Choroid plexus epithelial cell (primary cell): ENCODE measurements at regions not wholly inside any gene's neighbourhood (a gene's known extent, or its start where the extent isn't known, plus 50 kb on each side); places are given as distances from the start of the nearest gene placed in this dataset.

Source experiments
- DNase-seq: peaks from one replicate; pipeline ENCODE4 v3.0.0-alpha.2; 2010; ENCODE audit warnings: low read depth
- H3K4me3 ChIP-seq: 2 replicates; pipeline ENCODE4 v1.5.1; 2011; ENCODE audit warnings: low read depth, mild to moderate bottlenecking, control low read depth, low read length, moderate library complexity
- CTCF ChIP-seq: conservative IDR thresholded peaks from 2 replicates; pipeline ENCODE4 v1.5.1; 2011; ENCODE audit warnings: low read depth, mild to moderate bottlenecking, control low read depth, inconsistent platforms, low read length, moderate library complexity

- no peak for TF ChIP-seq CTCF
- H3K4me3 ChIP-seq: no peak overlapping the region
- peak; percentile 74 for DNase-seq
Measured at GRCh38 chr22:27110665-27111451, 453.5 kb downstream of the MIAT start.

GRCh38 chr22:27111796-27112672, 454.6 kb downstream of the MIAT start:
- DNase-seq: no peak
- TF ChIP-seq CTCF: no peak

GRCh38 chr22:27113211-27113635, 455.8 kb downstream of the MIAT start:
- peak; percentile 31 for TF ChIP-seq CTCF
- no peak overlapping the region for H3K4me3 ChIP-seq
- DNase-seq: peak; percentile 90

More at GRCh38 chr22:27111796-27112672, 454.6 kb downstream of the MIAT start:
- H3K4me3 ChIP-seq: no peak overlapping the region

- no peak for TF ChIP-seq CTCF
- H3K4me3 ChIP-seq: no peak overlapping the region
- DNase-seq: no peak
Measured at GRCh38 chr22:27113641-27114040, 456.3 kb downstream of the MIAT start.

GRCh38 chr22:27114186-27114585, 456.8 kb downstream of the MIAT start:
- no peak overlapping the region for H3K4me3 ChIP-seq
- no peak for DNase-seq
- TF ChIP-seq CTCF: no peak

- no peak for DNase-seq
- H3K4me3 ChIP-seq: no peak overlapping the region
- no peak for TF ChIP-seq CTCF
Measured at GRCh38 chr22:27115410-27115809, 458.0 kb downstream of the MIAT start.
